ENCODE measurements at regions not wholly inside any gene's neighbourhood (a gene's known extent, or its start where the extent isn't known, plus 50 kb on each side); places are given as distances from the start of the nearest gene placed in this dataset.

GRCh38 chr7:12801107-12801506 is 113.7 kb downstream of the ARL4A start:
- DNase-seq (ENCODE audit: low read depth, low spot score), result no peak
- no peaks in the 10 kb centered on the region for H3K27me3 ChIP-seq (replicated peaks in 1 of 2; ENCODE audit: control insufficient read depth in 2 of 2, insufficient read depth in 2 of 2, low read length in 1 of 2)
- ChIA-PET RAD21 (ENCODE audit: unreplicated experiment) (no interaction called here), SMC1A (ENCODE audit: uncharacterized antibody, unreplicated experiment) (no interaction called here), CTCF (no interaction called here), POLR2A (no interaction called here)
- H3K4me2 ChIP-seq (ENCODE audit: control insufficient read depth, insufficient read depth), result no peak overlapping the region
- in situ Hi-C loops (cut with MboI), result no loop called here
- no peak overlapping the region for H3K27ac ChIP-seq (ENCODE audit: control insufficient read depth, insufficient read depth)
- no peak for ATAC-seq
- no peaks in the 10 kb centered on the region for H3K79me2 ChIP-seq (ENCODE audit: control insufficient read depth, insufficient read depth, low read length)
- H3K9me3 ChIP-seq (replicated peaks; ENCODE audit: control insufficient read depth, insufficient read depth, low read length), result no peaks in the 10 kb centered on the region
- intact Hi-C loops (cut with micrococcal nuclease; ENCODE audit: unreplicated experiment), result no loop called here
- FAIRE-seq, result no peak
- TF ChIP-seq ELK1 (IDR thresholded peaks at IDR 0.05; ENCODE audit: low read depth, low read length) (no peak), PAX8 (IDR thresholded peaks at IDR 0.05) (no peak), CBFB (IDR thresholded peaks at IDR 0.05; ENCODE audit: low read depth) (no peak), ATF7 (IDR thresholded peaks at IDR 0.05; ENCODE audit: low read depth) (no peak), BCLAF1 (IDR thresholded peaks at IDR 0.05) (no peak), CREM (IDR thresholded peaks at IDR 0.05; ENCODE audit: low read depth) (no peak), STAT1 (conservative IDR thresholded peaks at IDR 0.05) (no peak)
- TF ChIP-seq, protein P1, sequence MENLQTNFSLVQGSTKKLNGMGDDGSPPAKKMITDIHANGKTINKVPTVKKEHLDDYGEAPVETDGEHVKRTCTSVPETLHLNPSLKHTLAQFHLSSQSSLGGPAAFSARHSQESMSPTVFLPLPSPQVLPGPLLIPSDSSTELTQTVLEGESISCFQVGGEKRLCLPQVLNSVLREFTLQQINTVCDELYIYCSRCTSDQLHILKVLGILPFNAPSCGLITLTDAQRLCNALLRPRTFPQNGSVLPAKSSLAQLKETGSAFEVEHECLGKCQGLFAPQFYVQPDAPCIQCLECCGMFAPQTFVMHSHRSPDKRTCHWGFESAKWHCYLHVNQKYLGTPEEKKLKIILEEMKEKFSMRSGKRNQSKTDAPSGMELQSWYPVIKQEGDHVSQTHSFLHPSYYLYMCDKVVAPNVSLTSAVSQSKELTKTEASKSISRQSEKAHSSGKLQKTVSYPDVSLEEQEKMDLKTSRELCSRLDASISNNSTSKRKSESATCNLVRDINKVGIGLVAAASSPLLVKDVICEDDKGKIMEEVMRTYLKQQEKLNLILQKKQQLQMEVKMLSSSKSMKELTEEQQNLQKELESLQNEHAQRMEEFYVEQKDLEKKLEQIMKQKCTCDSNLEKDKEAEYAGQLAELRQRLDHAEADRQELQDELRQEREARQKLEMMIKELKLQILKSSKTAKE (IDR thresholded peaks at IDR 0.05; ENCODE audit: low read depth, poor library complexity, severe bottlenecking), result no peak
- TF ChIP-seq, protein P2, sequence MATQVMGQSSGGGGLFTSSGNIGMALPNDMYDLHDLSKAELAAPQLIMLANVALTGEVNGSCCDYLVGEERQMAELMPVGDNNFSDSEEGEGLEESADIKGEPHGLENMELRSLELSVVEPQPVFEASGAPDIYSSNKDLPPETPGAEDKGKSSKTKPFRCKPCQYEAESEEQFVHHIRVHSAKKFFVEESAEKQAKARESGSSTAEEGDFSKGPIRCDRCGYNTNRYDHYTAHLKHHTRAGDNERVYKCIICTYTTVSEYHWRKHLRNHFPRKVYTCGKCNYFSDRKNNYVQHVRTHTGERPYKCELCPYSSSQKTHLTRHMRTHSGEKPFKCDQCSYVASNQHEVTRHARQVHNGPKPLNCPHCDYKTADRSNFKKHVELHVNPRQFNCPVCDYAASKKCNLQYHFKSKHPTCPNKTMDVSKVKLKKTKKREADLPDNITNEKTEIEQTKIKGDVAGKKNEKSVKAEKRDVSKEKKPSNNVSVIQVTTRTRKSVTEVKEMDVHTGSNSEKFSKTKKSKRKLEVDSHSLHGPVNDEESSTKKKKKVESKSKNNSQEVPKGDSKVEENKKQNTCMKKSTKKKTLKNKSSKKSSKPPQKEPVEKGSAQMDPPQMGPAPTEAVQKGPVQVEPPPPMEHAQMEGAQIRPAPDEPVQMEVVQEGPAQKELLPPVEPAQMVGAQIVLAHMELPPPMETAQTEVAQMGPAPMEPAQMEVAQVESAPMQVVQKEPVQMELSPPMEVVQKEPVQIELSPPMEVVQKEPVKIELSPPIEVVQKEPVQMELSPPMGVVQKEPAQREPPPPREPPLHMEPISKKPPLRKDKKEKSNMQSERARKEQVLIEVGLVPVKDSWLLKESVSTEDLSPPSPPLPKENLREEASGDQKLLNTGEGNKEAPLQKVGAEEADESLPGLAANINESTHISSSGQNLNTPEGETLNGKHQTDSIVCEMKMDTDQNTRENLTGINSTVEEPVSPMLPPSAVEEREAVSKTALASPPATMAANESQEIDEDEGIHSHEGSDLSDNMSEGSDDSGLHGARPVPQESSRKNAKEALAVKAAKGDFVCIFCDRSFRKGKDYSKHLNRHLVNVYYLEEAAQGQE (IDR thresholded peaks at IDR 0.05; ENCODE audit: low read depth, low read length), result no peak
- WGBS (ENCODE audit: insufficient coverage, insufficient replicate concordance, low lambda C conversion rate, missing lambda C conversion rate), result 22% methylated on average over 4 of the region's 4 CpGs
- H3K4me1 ChIP-seq (ENCODE audit: control insufficient read depth, insufficient read depth, low read length), result no peaks in the 10 kb centered on the region
- no peak overlapping the region for H2AFZ ChIP-seq (ENCODE audit: control insufficient read depth, low read depth, low read length)
- BruUV-seq (replicated peaks), result no TSS peak
- H3K4me3 ChIP-seq, result no peak overlapping the region
- no peak overlapping the region for H3K9ac ChIP-seq (ENCODE audit: control insufficient read depth, insufficient read depth, low read length)
- no peaks in the 10 kb centered on the region for H3K36me3 ChIP-seq (ENCODE audit: control insufficient read depth in 2 of 2, insufficient read depth in 2 of 2, low read length in 1 of 2)
- H4K20me1 ChIP-seq (ENCODE audit: control insufficient read depth, insufficient read depth), result no peaks in the 10 kb centered on the region

Data from GM12878 (cell line).